8988T (cell line): ENCODE measurements at regions not wholly inside any gene's neighbourhood (a gene's known extent, or its start where the extent isn't known, plus 50 kb on each side); places are given as distances from the start of the nearest gene placed in this dataset.
A peak's percentile ranks its signal among the peaks of the same experiment; 100 is the strongest.

Experiments used
- DNase-seq: peaks from one replicate; pipeline ENCODE4 v3.0.0; 2011

- DNase-seq: no peak
Observed at GRCh38 chr1:29454616-29455380, 218.5 kb downstream of the PTPRU start.

GRCh38 chr1:29453502-29454240 lies 217.3 kb downstream of the PTPRU start:
- peak; percentile 60 for DNase-seq

- DNase-seq: no peak
Observed at GRCh38 chr1:29452463-29453230, 216.3 kb downstream of the PTPRU start.

- no peak for DNase-seq
Observed at GRCh38 chr1:29451368-29451892, 215.1 kb downstream of the PTPRU start.

- DNase-seq: no peak
Observed at GRCh38 chr1:29450591-29450990, 214.3 kb downstream of the PTPRU start.

- DNase-seq: no peak
Observed at GRCh38 chr1:29448456-29449235, 212.3 kb downstream of the PTPRU start.

- no peak for DNase-seq
Observed at GRCh38 chr1:29447368-29447767, 211.0 kb downstream of the PTPRU start.

GRCh38 chr1:29444782-29445729 lies 208.7 kb downstream of the PTPRU start:
- DNase-seq: no peak

GRCh38 chr1:29444081-29444715 lies 207.9 kb downstream of the PTPRU start:
- no peak for DNase-seq

- no peak for DNase-seq
Observed at GRCh38 chr1:29441916-29442668, 205.8 kb downstream of the PTPRU start.

- DNase-seq: no peak
Observed at GRCh38 chr1:29439615-29440014, 203.3 kb downstream of the PTPRU start.

- no peak for DNase-seq
Observed at GRCh38 chr1:29438991-29439390, 202.7 kb downstream of the PTPRU start.

- DNase-seq: no peak
Observed at GRCh38 chr1:29437946-29438345, 201.6 kb downstream of the PTPRU start.

GRCh38 chr1:29436181-29436785 lies 200.0 kb downstream of the PTPRU start:
- DNase-seq: no peak

- DNase-seq: no peak
Observed at GRCh38 chr1:29433830-29434229, 197.5 kb downstream of the PTPRU start.

GRCh38 chr1:29431138-29431537 lies 194.8 kb downstream of the PTPRU start:
- DNase-seq: no peak

GRCh38 chr1:29429656-29430055 lies 193.3 kb downstream of the PTPRU start:
- DNase-seq: no peak

GRCh38 chr1:29428997-29429396 lies 192.7 kb downstream of the PTPRU start:
- no peak for DNase-seq

GRCh38 chr1:29428280-29428615 lies 191.9 kb downstream of the PTPRU start:
- DNase-seq: no peak
